IMR-90 (cell line): ENCODE measurements at regions not wholly inside any gene's neighbourhood (a gene's known extent, or its start where the extent isn't known, plus 50 kb on each side); places are given as distances from the start of the nearest gene placed in this dataset.

Experiments used
- ATAC-seq: fragments of 200-7000 bp; cut with Tn5 transposase; 2 replicates; pipeline ENCODE4 v1.9.1; 2020; ENCODE audit warnings: low read depth, mild to moderate bottlenecking, moderate library complexity
- BruUV-seq: library from RNA; stranded (reverse); fragments of 400-500 nt; replicated peaks from 2 replicates; lab custom pipeline; 2021; lab: Mats Ljungman, UMichigan
- CTCF ChIA-PET: fragments of 300-600 bp; formaldehyde crosslinking; extraction: SDS; loops from one replicate; lab custom pipeline; 2021; ENCODE audit warnings: antibody characterized with exemption; lab: Yijun Ruan, JAX
- POLR2A ChIA-PET: fragments of 300-600 bp; sonication (Branson Sonifier 250); formaldehyde crosslinking; loops from one replicate; lab custom pipeline; 2022; ENCODE audit warnings: antibody characterized with exemption; ENCODE audit not compliant: unreplicated experiment; lab: Charles Lee
- DNase-seq: peaks from one replicate; pipeline ENCODE4 v3.0.0; 2013
- H2AFZ ChIP-seq: replicated peaks from 2 replicates; pipeline ENCODE3; 2013; ENCODE audit warnings: low read length, mild to moderate bottlenecking; ENCODE audit not compliant: poor library complexity
- H2AK5ac ChIP-seq: 2 replicates; pipeline ENCODE4 v1.6.1; 2013; ENCODE audit warnings: low read depth, low read length, inconsistent platforms
- H2AK9ac ChIP-seq: replicated peaks from 2 replicates; pipeline ENCODE3; 2013; ENCODE audit warnings: mild to moderate bottlenecking, low read depth, low read length, moderate library complexity; ENCODE audit not compliant: poor library complexity
- H2BK120ac ChIP-seq: 2 replicates; pipeline ENCODE4 v1.6.1; 2013; ENCODE audit warnings: low read depth, low read length, inconsistent platforms
- H2BK15ac ChIP-seq: 3 replicates; pipeline ENCODE4 v1.6.1; 2013; ENCODE audit warnings: low read depth, low read length, inconsistent platforms
- H2BK20ac ChIP-seq: 2 replicates; pipeline ENCODE4 v1.6.1; 2013; ENCODE audit warnings: low read depth, mild to moderate bottlenecking, inconsistent platforms, low read length, moderate library complexity
- H2BK5ac ChIP-seq: 2 replicates; pipeline ENCODE4 v1.6.1; 2013; ENCODE audit warnings: mild to moderate bottlenecking, low read depth, low read length, inconsistent platforms; ENCODE audit not compliant: poor library complexity, severe bottlenecking
- H3K14ac ChIP-seq: replicated peaks from 2 replicates; pipeline ENCODE4 v1.6.1; 2013; ENCODE audit warnings: low read depth, low read length, inconsistent platforms
- H3K18ac ChIP-seq: 2 replicates; pipeline ENCODE4 v1.6.1; 2013; ENCODE audit warnings: low read depth, low read length, control low read depth
- H3K23ac ChIP-seq: 2 replicates; pipeline ENCODE4 v1.6.1; 2013; ENCODE audit warnings: low read depth, low read length, inconsistent platforms
- H3K27ac ChIP-seq: 2 replicates; pipeline ENCODE4 v1.5.1; 2013; ENCODE audit warnings: mild to moderate bottlenecking, control low read depth, low read length; ENCODE audit not compliant: insufficient read depth
- H3K27me3 ChIP-seq: 2 replicates; pipeline ENCODE4 v1.6.1; 2013; ENCODE audit warnings: low read length; ENCODE audit not compliant: control insufficient read depth, insufficient read depth
- H3K36me3 ChIP-seq: 2 replicates; pipeline ENCODE4 v1.6.1; 2013; ENCODE audit warnings: low read length, mixed read lengths; ENCODE audit not compliant: control insufficient read depth, insufficient read depth
- H3K4ac ChIP-seq: 2 replicates; pipeline ENCODE4 v1.6.1; 2013; ENCODE audit warnings: low read depth, low read length, inconsistent platforms
- H3K4me1 ChIP-seq: 2 replicates; pipeline ENCODE4 v1.6.1; 2013; ENCODE audit warnings: low read length, mixed read lengths; ENCODE audit not compliant: control insufficient read depth, insufficient read depth
- H3K4me2 ChIP-seq: 2 replicates; pipeline ENCODE4 v1.6.1; 2013; ENCODE audit warnings: low read depth, mild to moderate bottlenecking, control low read depth, low read length, moderate library complexity
- H3K4me3 ChIP-seq: 2 replicates; pipeline ENCODE4 v1.5.1; 2013; ENCODE audit warnings: low read depth, mild to moderate bottlenecking, control low read depth, low read length, moderate library complexity; ENCODE audit not compliant: insufficient read depth
- H3K56ac ChIP-seq: 2 replicates; pipeline ENCODE4 v1.6.1; 2013; ENCODE audit warnings: low read length, inconsistent platforms; ENCODE audit not compliant: insufficient read depth; ENCODE audit errors: extremely low read depth
- H3K79me1 ChIP-seq, 2 experiments: 2 replicates each; pipeline ENCODE4 v1.6.1; 2013; ENCODE audit warnings: low read length in 2 of 2, inconsistent platforms in 1 of 2, low read depth in 1 of 2
- H3K9ac ChIP-seq: 2 replicates; pipeline ENCODE4 v1.6.1; 2013; ENCODE audit warnings: low read depth, low read length, control low read depth
- H3K9me1 ChIP-seq: 2 replicates; pipeline ENCODE4 v1.6.1; 2013; ENCODE audit warnings: low read length, inconsistent platforms; ENCODE audit not compliant: insufficient read depth
- H3K9me3 ChIP-seq: 2 replicates; pipeline ENCODE4 v1.6.1; 2013; ENCODE audit warnings: low read length; ENCODE audit not compliant: control insufficient read depth, insufficient read depth
- H4K20me1 ChIP-seq: 2 replicates; pipeline ENCODE4 v1.6.1; 2013; ENCODE audit warnings: low read length, inconsistent platforms; ENCODE audit not compliant: insufficient read depth
- H4K5ac ChIP-seq: 2 replicates; pipeline ENCODE4 v1.6.1; 2013; ENCODE audit warnings: mild to moderate bottlenecking, low read depth, low read length, control low read depth
- H4K8ac ChIP-seq, 2 experiments: 2 replicates each; pipeline ENCODE4 v1.6.1; 2013; ENCODE audit warnings: low read depth in 2 of 2, low read length in 2 of 2, control low read depth in 1 of 2, inconsistent platforms in 1 of 2
- H4K91ac ChIP-seq: 2 replicates; pipeline ENCODE4 v1.6.1; 2013; ENCODE audit warnings: low read depth, low read length, inconsistent platforms; ENCODE audit not compliant: insufficient read depth
- BHLHE40 ChIP-seq: fragments of 150-350 bp; IDR thresholded peaks from 2 replicates; pipeline ENCODE4 v1.6.1; 2016; ENCODE audit warnings: mild to moderate bottlenecking, low read depth, low read length
- CEBPB ChIP-seq: IDR thresholded peaks from 2 replicates; pipeline ENCODE4 v1.6.1; 2012; ENCODE audit warnings: low read depth, low read length, improper control_type of control experiment
- CHD1 ChIP-seq: IDR thresholded peaks from 2 replicates; pipeline ENCODE4 v1.6.1; 2012; ENCODE audit warnings: low read depth, low read length, improper control_type of control experiment
- CTCF ChIP-seq: conservative IDR thresholded peaks from 2 replicates; pipeline ENCODE4 v1.5.1; 2012; ENCODE audit warnings: mild to moderate bottlenecking, low read depth, low read length, improper control_type of control experiment
- ELK1 ChIP-seq: fragments of 150-350 bp; IDR thresholded peaks from 2 replicates; pipeline ENCODE4 v1.6.1; 2016; ENCODE audit warnings: low read depth, mild to moderate bottlenecking, low read length, moderate library complexity, borderline replicate concordance
- FOS ChIP-seq: fragments of 150-350 bp; IDR thresholded peaks from 2 replicates; pipeline ENCODE4 v1.6.1; 2016; ENCODE audit warnings: low read depth, low read length
- MAFK ChIP-seq: IDR thresholded peaks from 2 replicates; pipeline ENCODE4 v1.6.1; 2012; ENCODE audit warnings: low read depth, low read length, improper control_type of control experiment
- MAZ ChIP-seq: IDR thresholded peaks from 2 replicates; pipeline ENCODE4 v1.6.1; 2012; ENCODE audit warnings: low read depth, mild to moderate bottlenecking, low read length, improper control_type of control experiment, moderate library complexity, borderline replicate concordance
- MXI1 ChIP-seq: IDR thresholded peaks from 2 replicates; pipeline ENCODE4 v1.6.1; 2012; ENCODE audit warnings: low read depth, mild to moderate bottlenecking, low read length, moderate library complexity, borderline replicate concordance
- NFE2L2 ChIP-seq: fragments of 150-350 bp; IDR thresholded peaks from 2 replicates; pipeline ENCODE4 v1.6.1; 2016; ENCODE audit warnings: low read depth, mild to moderate bottlenecking, low read length
- POLR2A ChIP-seq: IDR thresholded peaks from 2 replicates; pipeline ENCODE4 v1.6.1; 2012; ENCODE audit warnings: mild to moderate bottlenecking, low read depth, low read length
- RAD21 ChIP-seq: IDR thresholded peaks from 2 replicates; pipeline ENCODE4 v1.6.1; 2012; ENCODE audit warnings: low read length, improper control_type of control experiment
- RCOR1 ChIP-seq: IDR thresholded peaks from 2 replicates; pipeline ENCODE4 v1.6.1; 2012; ENCODE audit warnings: mild to moderate bottlenecking, low read length, improper control_type of control experiment; ENCODE audit not compliant: insufficient replicate concordance
- RFX5 ChIP-seq: IDR thresholded peaks from 2 replicates; pipeline ENCODE4 v1.8.0; 2012; ENCODE audit warnings: low read depth, mild to moderate bottlenecking, low read length, moderate library complexity
- SMC3 ChIP-seq: fragments of 150-350 bp; IDR thresholded peaks from 2 replicates; pipeline ENCODE4 v1.6.1; 2016; ENCODE audit warnings: low read depth, mild to moderate bottlenecking, antibody characterized with exemption, low read length, moderate library complexity
- USF2 ChIP-seq: fragments of 150-350 bp; IDR thresholded peaks from 2 replicates; pipeline ENCODE4 v1.6.1; 2017; ENCODE audit warnings: mild to moderate bottlenecking, antibody characterized with exemption, low read length, low read depth
- WGBS, 2 experiments: methylation state at CpG; one replicate each; pipeline versions ENCODE4 v1.1.5 to v1.1.7; 2013; ENCODE audit warnings: missing lambda C conversion rate in 2 of 2; ENCODE audit not compliant: insufficient read length in 1 of 2; ENCODE audit errors: extremely low coverage in 2 of 2; 5-methylcytosine and 5-hydroxymethylcytosine counted together
- dilution Hi-C: fragments of 300-500 bp; cut with HindIII; formaldehyde crosslinking; loops from one replicate; pipeline ENCODE4 v1.14.3; 2018; ENCODE audit warnings: low sequenced_read_pairs; ENCODE audit not compliant: unreplicated experiment
- in situ Hi-C: fragments of 300-500 bp; cut with MboI; formaldehyde crosslinking; loops from 3 replicates; pipeline ENCODE4 v1.14.3; 2019; ENCODE audit warnings: low sequenced_read_pairs, inconsistent platforms, mixed read lengths
- intact Hi-C: fragments of 100-400 bp; cut with micrococcal nuclease; formaldehyde crosslinking; loops from 2 replicates; pipeline ENCODE4 v1.10.0; 2022

GRCh38 chr4:158341896-158342295 is 131.6 kb downstream of the TMEM144 start:
- POLR2A ChIA-PET: no interaction called here

More at GRCh38 chr4:158341896-158342295, 131.6 kb downstream of the TMEM144 start:
- no peaks in the 10 kb centered on the region for H3K27me3 ChIP-seq
- H3K9me1 ChIP-seq: no peaks in the 10 kb centered on the region
- WGBS, 2 experiments: no CpG with 5 or more reads among the region's 1 CpG
- no peak overlapping the region for H3K4ac ChIP-seq
- no peak overlapping the region for H3K4me3 ChIP-seq
- H3K18ac ChIP-seq: no peak overlapping the region
- H3K79me1 ChIP-seq: no peaks in the 10 kb centered on the region
- no peak overlapping the region for H4K91ac ChIP-seq
- no peak overlapping the region for H4K8ac ChIP-seq
- CTCF ChIA-PET: no interaction called here
- dilution Hi-C loops: no loop called here
- no peak for DNase-seq
- no peak overlapping the region for H2AK9ac ChIP-seq
- no peak for ATAC-seq
- no peak overlapping the region for H3K14ac ChIP-seq
- H4K5ac ChIP-seq: no peak overlapping the region
- H3K36me3 ChIP-seq: no peaks in the 10 kb centered on the region
- H2AFZ ChIP-seq: no peak overlapping the region
- H3K27ac ChIP-seq: no peak overlapping the region
- no peak overlapping the region for H2BK5ac ChIP-seq
- no peak overlapping the region for H2AK5ac ChIP-seq
- no TSS peak for BruUV-seq
- H3K9me3 ChIP-seq: no peaks in the 10 kb centered on the region
- TF ChIP-seq BHLHE40: no peak
- TF ChIP-seq RCOR1: no peak
- no peak for TF ChIP-seq SMC3
- no peak for TF ChIP-seq ELK1
- TF ChIP-seq USF2: no peak
- no peak for TF ChIP-seq MXI1
- no peak for TF ChIP-seq POLR2A
- TF ChIP-seq MAFK: no peak
- no peak for TF ChIP-seq RAD21
- no peak for TF ChIP-seq MAZ
- TF ChIP-seq FOS: no peak
- TF ChIP-seq CHD1: no peak
- TF ChIP-seq RFX5: no peak
- no peak for TF ChIP-seq CTCF
- no peak for TF ChIP-seq CEBPB
- TF ChIP-seq NFE2L2: no peak
- H4K20me1 ChIP-seq: no peaks in the 10 kb centered on the region
- no peak overlapping the region for H2BK20ac ChIP-seq
- in situ Hi-C loops: no loop called here
- intact Hi-C loops: no loop called here
- H2BK120ac ChIP-seq: no peak overlapping the region
- no peaks in the 10 kb centered on the region for H3K4me1 ChIP-seq
- no peak overlapping the region for H2BK15ac ChIP-seq
- no peak overlapping the region for H3K9ac ChIP-seq
- no peak overlapping the region for H3K56ac ChIP-seq
- no peak overlapping the region for H3K4me2 ChIP-seq
- H3K23ac ChIP-seq: no peak overlapping the region
